MM.1S (cell line): ENCODE measurements at regions not wholly inside any gene's neighbourhood (a gene's known extent, or its start where the extent isn't known, plus 50 kb on each side); places are given as distances from the start of the nearest gene placed in this dataset.

ENCODE experiments used
- DNase-seq: peaks from one replicate; pipeline ENCODE4 v3.0.0-alpha.2; 2015
- H2AFZ ChIP-seq: fragments of 300-600 bp; sonication (generic); 2 replicates; pipeline ENCODE4 v1.6.0; 2016; ENCODE audit warnings: antibody characterized with exemption, low read length
- H3F3A ChIP-seq: fragments of 300-600 bp; sonication (generic); 2 replicates; pipeline ENCODE4 v1.6.1; 2016; ENCODE audit warnings: mild to moderate bottlenecking, antibody characterized with exemption, low read length, moderate library complexity, mixed read lengths; ENCODE audit not compliant: insufficient read depth
- H3K27ac ChIP-seq: fragments of 300-600 bp; sonication (generic); 2 replicates; pipeline ENCODE4 v1.5.1; 2016; ENCODE audit warnings: mild to moderate bottlenecking, low read length
- H3K27me3 ChIP-seq: fragments of 300-600 bp; sonication (generic); replicated peaks from 2 replicates; pipeline ENCODE4 v1.6.0; 2016; ENCODE audit warnings: low read length; ENCODE audit not compliant: insufficient read depth
- H3K36me3 ChIP-seq: fragments of 300-600 bp; sonication (generic); replicated peaks from 2 replicates; pipeline ENCODE4 v1.6.1; 2016; ENCODE audit warnings: mild to moderate bottlenecking, low read length, mixed read lengths; ENCODE audit not compliant: insufficient read depth
- H3K4me1 ChIP-seq: fragments of 300-600 bp; sonication (generic); 2 replicates; pipeline ENCODE4 v1.6.1; 2016; ENCODE audit warnings: low read length, mixed read lengths
- H3K4me2 ChIP-seq: fragments of 300-600 bp; sonication (generic); 2 replicates; pipeline ENCODE4 v1.6.0; 2016; ENCODE audit warnings: low read depth, low read length
- H3K4me3 ChIP-seq: fragments of 300-600 bp; sonication (generic); 2 replicates; pipeline ENCODE4 v1.5.1; 2016; ENCODE audit warnings: low read length, mixed read lengths
- H3K79me2 ChIP-seq: fragments of 300-600 bp; sonication (generic); 2 replicates; pipeline ENCODE4 v1.6.1; 2016; ENCODE audit warnings: mixed run types, low read length, mixed read lengths
- H3K9ac ChIP-seq: fragments of 300-600 bp; sonication (generic); 2 replicates; pipeline ENCODE4 v1.6.1; 2016; ENCODE audit warnings: low read length, mixed read lengths
- H3K9me2 ChIP-seq: fragments of 300-600 bp; sonication (generic); replicated peaks from 2 replicates; pipeline ENCODE4 v1.6.1; 2016; ENCODE audit warnings: mild to moderate bottlenecking, low read length, mixed read lengths; ENCODE audit not compliant: insufficient read depth
- H3K9me3 ChIP-seq: fragments of 300-600 bp; sonication (generic); replicated peaks from 2 replicates; pipeline ENCODE4 v1.6.1; 2016; ENCODE audit warnings: mild to moderate bottlenecking, low read length, mixed read lengths; ENCODE audit not compliant: insufficient read depth
- H4K20me1 ChIP-seq: fragments of 300-600 bp; sonication (generic); 2 replicates; pipeline ENCODE4 v1.6.1; 2016; ENCODE audit warnings: mild to moderate bottlenecking, low read length, moderate library complexity, mixed read lengths; ENCODE audit not compliant: insufficient read depth
- CTCF ChIP-seq: fragments of 300-600 bp; sonication (generic); IDR thresholded peaks from 2 replicates; pipeline ENCODE4 v1.5.1; 2016; ENCODE audit warnings: antibody characterized with exemption, low read length, mixed read lengths
- EZH2 ChIP-seq: fragments of 300-600 bp; sonication (generic); optimal IDR thresholded peaks from 2 replicates; pipeline ENCODE3; 2017; ENCODE audit warnings: low read depth, mild to moderate bottlenecking, antibody characterized with exemption, low read length, mixed read lengths
- EZH2phosphoT487 ChIP-seq: fragments of 300-600 bp; sonication (generic); IDR thresholded peaks from 2 replicates; pipeline ENCODE4 v1.6.1; 2018; ENCODE audit warnings: antibody characterized with exemption, low read length

GRCh38 chr5:162391833-162392232 is 324.3 kb downstream of the GABRG2 start:
- no peak for TF ChIP-seq EZH2phosphoT487
- TF ChIP-seq CTCF = no peak
- no peak for TF ChIP-seq EZH2
- H3K4me1 ChIP-seq = no peaks in the 10 kb centered on the region
- no peak overlapping the region for H3K9ac ChIP-seq
- no peaks in the 10 kb centered on the region for H3K9me2 ChIP-seq
- H3K36me3 ChIP-seq = no peaks in the 10 kb centered on the region
- H3F3A ChIP-seq = no peaks in the 10 kb centered on the region
- H4K20me1 ChIP-seq = no peaks in the 10 kb centered on the region
- H3K79me2 ChIP-seq = no peaks in the 10 kb centered on the region
- H3K9me3 ChIP-seq = no peaks in the 10 kb centered on the region
- H3K4me3 ChIP-seq = no peak overlapping the region
- H3K4me2 ChIP-seq = no peak overlapping the region
- no peak overlapping the region for H3K27ac ChIP-seq
- no peak for DNase-seq
- H2AFZ ChIP-seq = no peak overlapping the region
- no peaks in the 10 kb centered on the region for H3K27me3 ChIP-seq

GRCh38 chr5:162392336-162392735 is 324.8 kb downstream of the GABRG2 start:
- Histone ChIP-seq H3K4me3 (no peak overlapping the region), H3K36me3 (no peaks in the 10 kb centered on the region), H3K9ac (no peak overlapping the region), H3K79me2 (no peaks in the 10 kb centered on the region), H2AFZ (no peak overlapping the region), H3K4me1 (no peaks in the 10 kb centered on the region), H3K27me3 (no peaks in the 10 kb centered on the region), H3F3A (no peaks in the 10 kb centered on the region), H3K27ac (no peak overlapping the region), H3K9me2 (no peaks in the 10 kb centered on the region), H4K20me1 (no peaks in the 10 kb centered on the region), H3K9me3 (no peaks in the 10 kb centered on the region), H3K4me2 (no peak overlapping the region)
- DNase-seq = no peak
- no peak for TF ChIP-seq CTCF
- no peak for TF ChIP-seq EZH2phosphoT487

GRCh38 chr5:162393534-162393933 is 326.0 kb downstream of the GABRG2 start:
- no peak overlapping the region for H3K4me2 ChIP-seq
- no peak overlapping the region for H3K9ac ChIP-seq
- DNase-seq = no peak
- no peaks in the 10 kb centered on the region for H3K27me3 ChIP-seq
- no peak for TF ChIP-seq EZH2
- no peak for TF ChIP-seq CTCF
- no peak for TF ChIP-seq EZH2phosphoT487
- no peaks in the 10 kb centered on the region for H3K4me1 ChIP-seq
- H3K9me3 ChIP-seq = no peaks in the 10 kb centered on the region
- no peaks in the 10 kb centered on the region for H4K20me1 ChIP-seq
- H3K36me3 ChIP-seq = no peaks in the 10 kb centered on the region
- H3K4me3 ChIP-seq = no peak overlapping the region
- no peak overlapping the region for H2AFZ ChIP-seq
- no peaks in the 10 kb centered on the region for H3K79me2 ChIP-seq
- H3K27ac ChIP-seq = no peak overlapping the region
- no peaks in the 10 kb centered on the region for H3F3A ChIP-seq
- no peaks in the 10 kb centered on the region for H3K9me2 ChIP-seq

- Histone ChIP-seq H3K4me2 (no peak overlapping the region), H3K79me2 (no peaks in the 10 kb centered on the region), H3K36me3 (no peaks in the 10 kb centered on the region), H3F3A (no peaks in the 10 kb centered on the region), H3K4me3 (no peak overlapping the region), H3K4me1 (no peaks in the 10 kb centered on the region), H3K27ac (no peak overlapping the region), H3K27me3 (no peaks in the 10 kb centered on the region), H4K20me1 (no peaks in the 10 kb centered on the region), H3K9me2 (no peaks in the 10 kb centered on the region), H2AFZ (no peak overlapping the region), H3K9ac (no peak overlapping the region), H3K9me3 (no peaks in the 10 kb centered on the region)
- TF ChIP-seq EZH2 = no peak
- no peak for TF ChIP-seq EZH2phosphoT487
- no peak for TF ChIP-seq CTCF
- DNase-seq = no peak
These were observed 340.0 kb downstream of the GABRG2 start for GRCh38 chr5:162407614-162408013.
